ENCODE measurements at regions not wholly inside any gene's neighbourhood (a gene's known extent, or its start where the extent isn't known, plus 50 kb on each side); places are given as distances from the start of the nearest gene placed in this dataset.

DNA sequence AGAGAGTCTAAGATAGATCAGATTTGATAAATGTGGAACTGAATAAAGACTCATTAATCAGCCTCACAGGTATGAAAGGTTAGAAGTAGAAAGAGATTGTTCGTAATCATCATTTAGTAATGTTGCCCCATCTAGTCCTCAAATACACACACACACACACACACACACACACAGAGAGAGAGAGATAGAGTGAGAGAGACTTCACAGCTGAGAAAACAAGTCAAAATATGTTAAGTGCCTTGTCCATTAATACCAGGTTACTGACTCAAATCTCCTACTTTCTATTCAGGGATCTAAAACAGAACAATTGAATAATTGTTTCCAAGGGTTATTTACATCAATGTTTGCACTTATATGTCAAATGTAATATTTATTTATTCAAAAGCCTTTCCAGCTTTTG lies 284.6 kb downstream of the MRPS30 start:
- TF ChIP-seq EZH2phosphoT487 (IDR thresholded peaks at IDR 0.05): no peak
- no peak for TF ChIP-seq EZH2 (IDR thresholded peaks at IDR 0.05)
- no peak for TF ChIP-seq CTCF (IDR thresholded peaks at IDR 0.05)
- Mint-ChIP-seq H3K4me1 (no peaks in the 10 kb centered on the region), H3K27me3 (ENCODE audit: insufficient read depth, low read depth) (no peaks in the 10 kb centered on the region), H3K27ac (no peak overlapping the region), H3K9me3 (no peaks in the 10 kb centered on the region), H3K36me3 (no peaks in the 10 kb centered on the region), H3K4me3 (no peak overlapping the region)
- no peak overlapping the region for H3K27ac ChIP-seq
- peaks cover 12% of the 10 kb centered on the region for H3K4me1 ChIP-seq
- H4K20me1 ChIP-seq (ENCODE audit: low read depth): no peaks in the 10 kb centered on the region
- H2AFZ ChIP-seq (replicated peaks): no peak overlapping the region
- DNase-seq (ENCODE audit: low spot score): no peak
- no peaks in the 10 kb centered on the region for H3K9me3 ChIP-seq (ENCODE audit: low read depth)
- H3K79me2 ChIP-seq (ENCODE audit: low read depth): no peaks in the 10 kb centered on the region
- H3F3A ChIP-seq (ENCODE audit: low read depth): no peaks in the 10 kb centered on the region
- no peak overlapping the region for H3K4me3 ChIP-seq
- no peak overlapping the region for H3K9ac ChIP-seq
- no peak overlapping the region for H3K4me2 ChIP-seq
- H3K36me3 ChIP-seq: no peaks in the 10 kb centered on the region
- no peaks in the 10 kb centered on the region for H3K27me3 ChIP-seq

- no peaks in the 10 kb centered on the region for H3K36me3 ChIP-seq
- no peak overlapping the region for H3K4me2 ChIP-seq
- H3F3A ChIP-seq (ENCODE audit: low read depth): no peaks in the 10 kb centered on the region
- no peak overlapping the region for H3K27ac Mint-ChIP-seq
- no peaks in the 10 kb centered on the region for H3K9me3 Mint-ChIP-seq
- no peaks in the 10 kb centered on the region for H4K20me1 ChIP-seq (ENCODE audit: low read depth)
- no peaks in the 10 kb centered on the region for H3K27me3 Mint-ChIP-seq (ENCODE audit: insufficient read depth, low read depth)
- H3K79me2 ChIP-seq (ENCODE audit: low read depth): no peaks in the 10 kb centered on the region
- no peak overlapping the region for H3K4me3 Mint-ChIP-seq
- no peak for DNase-seq (ENCODE audit: low spot score)
- no peaks in the 10 kb centered on the region for H3K4me1 Mint-ChIP-seq
- peaks cover 12% of the 10 kb centered on the region for H3K4me1 ChIP-seq
- no peak overlapping the region for H3K27ac ChIP-seq
- H3K4me3 ChIP-seq: no peak overlapping the region
- no peaks in the 10 kb centered on the region for H3K36me3 Mint-ChIP-seq
- H3K27me3 ChIP-seq: no peaks in the 10 kb centered on the region
- H2AFZ ChIP-seq (replicated peaks): no peak overlapping the region
- H3K9ac ChIP-seq: no peak overlapping the region
- no peaks in the 10 kb centered on the region for H3K9me3 ChIP-seq (ENCODE audit: low read depth)
- TF ChIP-seq EZH2phosphoT487 (IDR thresholded peaks at IDR 0.05): no peak
- TF ChIP-seq EZH2 (IDR thresholded peaks at IDR 0.05): no peak
- no peak for TF ChIP-seq CTCF (IDR thresholded peaks at IDR 0.05)
Observed at GRCh38 chr5:45094876-45095440, 286.2 kb downstream of the MRPS30 start.

DNA sequence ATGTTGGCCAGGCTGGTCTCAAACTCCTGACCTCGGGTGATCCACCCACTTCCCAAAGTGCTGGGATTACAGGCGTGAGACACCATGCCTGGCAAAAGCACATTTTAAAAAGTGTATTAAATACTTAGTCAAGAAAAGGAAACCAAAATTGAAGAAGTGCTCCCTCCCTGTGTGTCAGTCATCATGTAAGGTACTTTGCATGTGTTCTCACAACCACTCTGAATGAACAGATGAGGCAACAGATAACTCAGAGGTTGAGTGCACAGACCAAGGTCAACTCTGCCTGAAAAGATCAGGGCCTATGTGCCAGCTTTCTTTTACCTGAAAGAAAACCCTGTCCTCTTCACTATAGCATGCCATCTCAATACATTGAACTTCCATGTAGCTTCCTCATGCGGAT lies 289.7 kb downstream of the MRPS30 start:
- no peaks in the 10 kb centered on the region for H3K79me2 ChIP-seq (ENCODE audit: low read depth)
- H3K27ac Mint-ChIP-seq: no peak overlapping the region
- no peak for DNase-seq (ENCODE audit: low spot score)
- H3K4me1 Mint-ChIP-seq: no peaks in the 10 kb centered on the region
- no peak overlapping the region for H3K4me2 ChIP-seq
- H3F3A ChIP-seq (ENCODE audit: low read depth): no peaks in the 10 kb centered on the region
- H3K4me3 Mint-ChIP-seq: no peak overlapping the region
- peaks cover 3% of the 10 kb centered on the region for H3K9me3 Mint-ChIP-seq
- H3K36me3 ChIP-seq: no peaks in the 10 kb centered on the region
- H2AFZ ChIP-seq (replicated peaks): no peak overlapping the region
- no peaks in the 10 kb centered on the region for H3K27me3 ChIP-seq
- TF ChIP-seq EZH2 (IDR thresholded peaks at IDR 0.05) (no peak), EZH2phosphoT487 (IDR thresholded peaks at IDR 0.05) (no peak), CTCF (IDR thresholded peaks at IDR 0.05) (no peak)
- H3K27me3 Mint-ChIP-seq (ENCODE audit: insufficient read depth, low read depth): no peaks in the 10 kb centered on the region
- peaks cover 12% of the 10 kb centered on the region for H3K4me1 ChIP-seq
- no peak overlapping the region for H3K9ac ChIP-seq
- H4K20me1 ChIP-seq (ENCODE audit: low read depth): no peaks in the 10 kb centered on the region
- H3K9me3 ChIP-seq (ENCODE audit: low read depth): no peaks in the 10 kb centered on the region
- H3K27ac ChIP-seq: no peak overlapping the region
- no peak overlapping the region for H3K4me3 ChIP-seq
- no peaks in the 10 kb centered on the region for H3K36me3 Mint-ChIP-seq

Measured in neural progenitor cell (in vitro differentiated cells).